Hepatocyte (in vitro differentiated cells): ENCODE measurements at regions not wholly inside any gene's neighbourhood (a gene's known extent, or its start where the extent isn't known, plus 50 kb on each side); places are given as distances from the start of the nearest gene placed in this dataset.

ENCODE experiments used
- EZH2 ChIP-seq: fragments of 200-600 bp; sonication (generic); IDR thresholded peaks from 2 replicates; pipeline ENCODE4 v1.6.1; 2016; ENCODE audit warnings: antibody characterized with exemption, mild to moderate bottlenecking, borderline replicate concordance
- TF ChIP-seq, protein P1 (sequence below): fragments of 200-600 bp; sonication (generic); IDR thresholded peaks from 2 replicates; pipeline ENCODE4 v1.5.1; 2016; ENCODE audit warnings: antibody characterized with exemption, mild to moderate bottlenecking; ENCODE audit not compliant: poor library complexity

- TF ChIP-seq, protein P1, sequence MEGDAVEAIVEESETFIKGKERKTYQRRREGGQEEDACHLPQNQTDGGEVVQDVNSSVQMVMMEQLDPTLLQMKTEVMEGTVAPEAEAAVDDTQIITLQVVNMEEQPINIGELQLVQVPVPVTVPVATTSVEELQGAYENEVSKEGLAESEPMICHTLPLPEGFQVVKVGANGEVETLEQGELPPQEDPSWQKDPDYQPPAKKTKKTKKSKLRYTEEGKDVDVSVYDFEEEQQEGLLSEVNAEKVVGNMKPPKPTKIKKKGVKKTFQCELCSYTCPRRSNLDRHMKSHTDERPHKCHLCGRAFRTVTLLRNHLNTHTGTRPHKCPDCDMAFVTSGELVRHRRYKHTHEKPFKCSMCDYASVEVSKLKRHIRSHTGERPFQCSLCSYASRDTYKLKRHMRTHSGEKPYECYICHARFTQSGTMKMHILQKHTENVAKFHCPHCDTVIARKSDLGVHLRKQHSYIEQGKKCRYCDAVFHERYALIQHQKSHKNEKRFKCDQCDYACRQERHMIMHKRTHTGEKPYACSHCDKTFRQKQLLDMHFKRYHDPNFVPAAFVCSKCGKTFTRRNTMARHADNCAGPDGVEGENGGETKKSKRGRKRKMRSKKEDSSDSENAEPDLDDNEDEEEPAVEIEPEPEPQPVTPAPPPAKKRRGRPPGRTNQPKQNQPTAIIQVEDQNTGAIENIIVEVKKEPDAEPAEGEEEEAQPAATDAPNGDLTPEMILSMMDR = no peak
- TF ChIP-seq EZH2 = no peak
These were observed 124.0 kb upstream of the CPM start for GRCh38 chr12:69056743-69057515.
